ENCODE measurements at regions not wholly inside any gene's neighbourhood (a gene's known extent, or its start where the extent isn't known, plus 50 kb on each side); places are given as distances from the start of the nearest gene placed in this dataset.
"Not testable (repeated sequence)": the region's sequence is repeated elsewhere in the genome, so short reads cannot be mapped to it uniquely, and the experiment has no call there.

DNA sequence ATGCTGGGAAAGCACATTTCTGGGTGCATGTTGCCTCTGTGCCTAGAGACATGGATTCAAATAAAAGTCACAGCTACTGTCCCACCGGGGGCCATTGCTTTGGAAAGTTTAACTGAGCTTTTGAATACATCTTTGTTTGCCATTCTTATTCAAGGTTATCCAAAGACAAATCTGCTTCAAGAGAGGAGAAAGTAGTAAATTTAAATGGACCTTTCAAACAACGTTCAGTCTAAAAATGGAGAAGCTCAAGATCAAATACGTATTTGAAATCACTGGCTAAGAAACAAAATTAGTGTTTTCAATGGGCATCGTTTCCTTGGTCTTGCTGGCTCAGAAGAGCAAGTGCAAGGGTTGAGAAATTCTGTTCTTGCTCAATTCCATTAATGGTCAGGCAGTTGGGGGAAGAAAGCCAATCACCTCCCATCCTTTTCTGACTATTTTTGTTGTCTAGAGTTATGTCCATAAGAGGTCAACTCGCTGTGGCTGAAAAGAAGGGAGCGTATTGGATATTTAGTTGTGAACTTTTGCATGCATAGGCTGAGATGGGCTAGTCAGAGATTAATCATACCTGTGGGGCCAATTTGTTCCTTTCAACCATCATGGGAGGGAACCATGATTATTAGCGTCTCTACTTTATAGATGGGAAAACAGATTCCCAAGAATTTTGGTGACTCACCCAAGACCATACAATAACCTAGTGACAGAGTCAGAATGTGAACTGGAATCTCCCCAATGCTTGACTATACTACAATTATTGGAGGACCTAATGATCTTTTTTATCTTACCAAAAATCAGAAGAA is 276.2 kb upstream of the TNC start:
- FAIRE-seq = no peak
- DNase-seq (ENCODE audit: insufficient read length, low spot score) = no peak

DNA sequence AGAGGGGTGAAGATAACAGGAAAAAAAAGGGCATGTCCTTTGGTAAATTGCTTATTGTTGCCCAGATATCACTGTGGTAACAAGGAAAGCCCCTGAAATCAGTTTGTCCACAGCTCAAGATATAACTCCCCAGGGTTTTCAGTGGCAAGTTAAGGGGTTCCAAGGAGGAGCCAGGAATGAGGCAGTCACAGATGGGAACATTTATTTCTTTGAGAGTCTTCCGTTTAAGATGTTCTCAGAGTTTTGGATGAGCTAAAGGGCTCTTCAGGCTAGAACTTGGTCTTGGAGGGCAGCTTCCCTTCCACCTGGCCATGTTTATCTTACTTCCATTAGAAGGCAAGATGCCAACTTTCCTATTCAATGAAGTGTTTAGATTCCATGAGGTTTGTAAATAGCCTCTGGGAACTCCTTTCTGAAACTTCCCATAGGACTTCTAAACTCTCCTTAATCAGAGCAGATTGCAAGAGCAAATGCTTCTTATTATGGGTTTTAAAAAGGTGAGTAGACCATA is 277.6 kb upstream of the TNC start:
- DNase-seq (ENCODE audit: insufficient read length, low spot score) = no peak
- no peak for FAIRE-seq

- no peak for DNase-seq (ENCODE audit: insufficient read length, low spot score)
- no peak for FAIRE-seq
These were observed 278.1 kb upstream of the TNC start for GRCh38 chr9:115396071-115396529.

DNA sequence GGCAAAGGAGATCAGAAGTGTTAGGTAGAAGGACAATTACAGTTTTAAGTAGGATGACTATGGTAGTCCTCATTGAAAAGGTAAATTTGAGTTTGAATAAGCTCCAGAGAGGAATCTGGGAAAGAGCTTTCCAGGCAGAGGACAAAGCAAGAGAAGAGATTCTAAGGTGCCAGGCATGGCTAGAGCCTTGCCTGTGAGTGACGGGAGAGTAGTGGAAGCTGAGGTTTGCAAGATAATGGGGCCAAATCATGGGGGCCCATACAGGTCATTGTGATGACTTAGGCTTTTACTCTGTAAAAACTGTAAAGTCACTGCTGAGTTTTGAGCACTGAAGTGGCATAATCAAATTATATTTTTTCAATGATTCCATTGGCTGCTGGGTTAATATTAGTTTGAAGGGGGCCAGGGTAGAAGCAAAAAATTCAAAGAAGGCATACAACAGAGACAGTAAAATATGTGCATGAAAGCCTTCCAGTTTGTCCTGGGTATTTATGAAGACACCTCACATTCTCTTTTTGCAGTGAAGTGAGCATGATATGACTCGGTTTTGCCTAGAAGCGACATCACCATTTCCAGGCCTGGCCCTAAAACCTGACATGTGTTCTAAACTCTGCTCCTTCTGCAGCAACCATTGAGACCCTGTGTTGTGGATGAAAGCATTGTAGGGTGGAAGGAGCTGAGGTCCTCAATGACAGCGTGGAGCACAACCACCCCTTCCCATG is 279.8 kb upstream of the TNC start:
- no peak for DNase-seq (ENCODE audit: insufficient read length, low spot score)
- no peak for FAIRE-seq

- no peak for FAIRE-seq
- DNase-seq (ENCODE audit: insufficient read length, low spot score) = no peak
These were observed 280.3 kb upstream of the TNC start for GRCh38 chr9:115398313-115398650.

DNA sequence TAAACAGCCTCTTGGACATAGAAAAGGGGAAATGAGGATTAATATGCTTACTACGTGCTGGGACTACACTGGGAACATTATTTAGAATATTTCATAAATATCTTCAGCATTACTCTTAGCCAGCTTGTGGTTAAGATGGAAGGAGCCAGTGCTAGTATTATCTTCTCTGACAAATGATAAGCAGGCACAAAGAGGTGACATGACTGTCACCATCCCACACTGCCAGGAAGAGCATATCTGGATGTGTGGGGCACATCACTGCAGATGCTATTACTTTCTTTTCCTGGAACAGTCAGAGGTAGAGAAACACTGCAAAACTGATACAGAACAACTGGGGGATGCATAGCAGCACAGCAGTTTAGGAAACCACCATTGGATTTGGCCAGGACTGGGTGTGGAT is 281.0 kb upstream of the TNC start:
- FAIRE-seq = peak; percentile 46
- no peak for DNase-seq (ENCODE audit: insufficient read length, low spot score)

GRCh38 chr9:115400796-115401195 is 282.8 kb upstream of the TNC start:
- FAIRE-seq (no peak), DNase-seq (ENCODE audit: insufficient read length, low spot score) (no peak)

GRCh38 chr9:115401756-115402327 is 283.9 kb upstream of the TNC start:
- no peak for FAIRE-seq
- DNase-seq (ENCODE audit: insufficient read length, low spot score) = no peak

- DNase-seq (ENCODE audit: insufficient read length, low spot score) = no peak
These were observed 285.8 kb upstream of the TNC start for GRCh38 chr9:115403753-115404152.

GRCh38 chr9:115404311-115404710 is 286.4 kb upstream of the TNC start:
- DNase-seq (ENCODE audit: insufficient read length, low spot score) = no peak
- FAIRE-seq = no peak

More at GRCh38 chr9:115403753-115404152, 285.8 kb upstream of the TNC start:
- FAIRE-seq = no peak

GRCh38 chr9:115411516-115411915 is 293.6 kb upstream of the TNC start:
- FAIRE-seq (no peak), DNase-seq (ENCODE audit: insufficient read length, low spot score) (no peak)

GRCh38 chr9:115411993-115412452 is 294.1 kb upstream of the TNC start:
- no peak for DNase-seq (ENCODE audit: insufficient read length, low spot score)
- FAIRE-seq = no peak

- FAIRE-seq (no peak), DNase-seq (ENCODE audit: insufficient read length, low spot score) (no peak)
These were observed 294.7 kb upstream of the TNC start for GRCh38 chr9:115412656-115413055.

DNA sequence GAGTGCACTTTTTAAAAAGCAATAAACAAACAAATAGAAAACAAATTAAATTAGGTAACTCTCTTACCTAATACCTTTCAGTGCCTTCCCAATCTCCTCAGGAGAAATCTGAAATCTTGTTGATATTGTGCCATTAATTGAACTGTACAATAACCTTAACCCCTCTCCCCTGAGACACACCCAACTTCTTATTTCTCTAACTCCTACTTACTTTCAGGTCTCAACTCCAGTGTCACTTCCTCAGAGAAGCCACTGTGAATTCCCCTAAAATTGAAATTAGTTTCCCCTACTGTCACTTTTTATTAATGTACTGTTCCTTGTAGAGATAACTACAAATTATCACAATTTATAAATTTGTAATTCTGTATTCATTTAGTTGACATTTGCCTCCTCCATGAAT is 295.3 kb upstream of the TNC start:
- no peak for FAIRE-seq

DNA sequence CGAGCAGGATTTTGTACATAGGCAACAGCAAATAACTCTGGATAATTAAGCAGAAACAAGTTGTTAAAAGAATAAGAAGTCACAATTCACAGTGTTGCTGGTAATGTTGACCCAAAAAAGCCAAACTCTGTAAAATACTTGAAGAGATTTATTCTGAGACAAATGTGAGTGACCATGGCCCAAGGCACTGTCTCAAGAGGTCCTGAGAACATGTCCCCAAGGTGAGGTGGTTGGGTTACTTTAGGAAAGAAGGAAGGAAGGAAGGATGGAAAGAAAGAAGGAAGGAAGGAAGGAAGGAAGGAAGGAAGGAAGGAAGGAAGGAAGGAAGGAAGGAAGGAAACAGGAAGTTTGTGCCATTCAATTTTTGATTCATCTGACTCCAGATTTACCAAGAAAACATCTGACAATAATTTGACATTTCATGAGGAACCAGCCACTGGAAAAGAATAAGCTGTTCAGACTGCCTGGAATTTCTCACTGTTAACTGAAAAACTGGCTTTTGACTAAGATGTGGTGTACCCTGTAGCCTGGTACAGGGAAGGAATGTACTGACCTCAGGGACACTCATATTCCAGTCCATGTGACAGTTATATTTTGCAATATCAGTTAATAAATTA is 295.9 kb upstream of the TNC start:
- FAIRE-seq (no peak), DNase-seq (ENCODE audit: insufficient read length, low spot score) (no peak)

More for the DNA sequence above, 295.3 kb upstream of the TNC start:
- DNase-seq (ENCODE audit: insufficient read length, low spot score) = no peak

GRCh38 chr9:115414561-115414960 is 296.6 kb upstream of the TNC start:
- DNase-seq (ENCODE audit: insufficient read length, low spot score) (no peak), FAIRE-seq (no peak)

DNA sequence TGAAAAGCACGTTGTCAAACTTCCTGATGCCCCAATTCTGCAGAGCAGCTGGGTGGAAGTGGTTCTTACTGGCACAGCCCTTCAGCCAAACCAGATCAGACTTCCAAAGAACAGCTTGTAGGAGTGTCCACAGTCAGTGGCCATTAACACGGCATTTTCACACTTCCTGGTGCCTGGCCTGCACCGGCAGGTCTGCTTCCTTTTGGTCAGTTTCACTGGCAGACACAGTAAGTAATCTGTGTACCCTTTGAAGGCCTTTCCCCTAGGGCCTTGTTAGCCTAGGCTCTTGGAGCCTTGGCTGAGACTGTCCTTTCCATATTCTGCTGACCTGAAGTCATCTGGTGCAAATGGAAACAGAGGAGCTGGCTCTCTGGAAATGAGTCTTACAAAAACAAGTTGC is 297.5 kb upstream of the TNC start:
- FAIRE-seq (no peak), DNase-seq (ENCODE audit: insufficient read length, low spot score) (no peak)

GRCh38 chr9:115416299-115416698 is 298.3 kb upstream of the TNC start:
- no peak for DNase-seq (ENCODE audit: insufficient read length, low spot score)
- FAIRE-seq = no peak

GRCh38 chr9:115418181-115418580 is 300.2 kb upstream of the TNC start:
- DNase-seq (ENCODE audit: insufficient read length, low spot score); FAIRE-seq: not testable (repeated sequence)

- DNase-seq (ENCODE audit: insufficient read length, low spot score) (no peak), FAIRE-seq (no peak)
These were observed 305.0 kb upstream of the TNC start for GRCh38 chr9:115422932-115423440.

- FAIRE-seq (no peak), DNase-seq (ENCODE audit: insufficient read length, low spot score) (no peak)
These were observed 305.7 kb upstream of the TNC start for GRCh38 chr9:115423646-115424045.
